ENCODE measurements at regions not wholly inside any gene's neighbourhood (a gene's known extent, or its start where the extent isn't known, plus 50 kb on each side); places are given as distances from the start of the nearest gene placed in this dataset.

GRCh38 chr13:67285611-67286010 is 55.5 kb upstream of the PCDH9 start:
- TF ChIP-seq EZH2phosphoT487 (conservative IDR thresholded peaks at IDR 0.05; ENCODE audit: low read length), result no peak
- TF ChIP-seq, protein P1, sequence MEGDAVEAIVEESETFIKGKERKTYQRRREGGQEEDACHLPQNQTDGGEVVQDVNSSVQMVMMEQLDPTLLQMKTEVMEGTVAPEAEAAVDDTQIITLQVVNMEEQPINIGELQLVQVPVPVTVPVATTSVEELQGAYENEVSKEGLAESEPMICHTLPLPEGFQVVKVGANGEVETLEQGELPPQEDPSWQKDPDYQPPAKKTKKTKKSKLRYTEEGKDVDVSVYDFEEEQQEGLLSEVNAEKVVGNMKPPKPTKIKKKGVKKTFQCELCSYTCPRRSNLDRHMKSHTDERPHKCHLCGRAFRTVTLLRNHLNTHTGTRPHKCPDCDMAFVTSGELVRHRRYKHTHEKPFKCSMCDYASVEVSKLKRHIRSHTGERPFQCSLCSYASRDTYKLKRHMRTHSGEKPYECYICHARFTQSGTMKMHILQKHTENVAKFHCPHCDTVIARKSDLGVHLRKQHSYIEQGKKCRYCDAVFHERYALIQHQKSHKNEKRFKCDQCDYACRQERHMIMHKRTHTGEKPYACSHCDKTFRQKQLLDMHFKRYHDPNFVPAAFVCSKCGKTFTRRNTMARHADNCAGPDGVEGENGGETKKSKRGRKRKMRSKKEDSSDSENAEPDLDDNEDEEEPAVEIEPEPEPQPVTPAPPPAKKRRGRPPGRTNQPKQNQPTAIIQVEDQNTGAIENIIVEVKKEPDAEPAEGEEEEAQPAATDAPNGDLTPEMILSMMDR (IDR thresholded peaks at IDR 0.05; ENCODE audit: insufficient read depth, low read length, poor library complexity, severe bottlenecking), result no peak
